GM10248 (cell line): ENCODE measurements at regions not wholly inside any gene's neighbourhood (a gene's known extent, or its start where the extent isn't known, plus 50 kb on each side); places are given as distances from the start of the nearest gene placed in this dataset.

Experiments used
- CTCF ChIA-PET: fragments of 300-600 bp; sonication (Branson Sonifier 250); formaldehyde crosslinking; extraction: SDS; loops from one replicate; lab custom pipeline; 2021; ENCODE audit warnings: antibody characterized with exemption; lab: Yijun Ruan, JAX
- POLR2A ChIA-PET: fragments of 350-650 bp; sonication (Branson Sonifier 250); formaldehyde crosslinking; extraction: SDS; loops from one replicate; lab custom pipeline; 2020; ENCODE audit warnings: antibody characterized with exemption; lab: Yijun Ruan, JAX
- DNase-seq: peaks from one replicate; pipeline ENCODE4 v3.0.0; 2012; ENCODE audit errors: extremely low spot score
- TF ChIP-seq, protein P1 (sequence below): IDR thresholded peaks from 2 replicates; pipeline ENCODE4 v1.5.1; 2012; ENCODE audit warnings: mild to moderate bottlenecking, low read depth; ENCODE audit errors: extremely low read depth, missing control alignments, control extremely low read depth

DNA sequence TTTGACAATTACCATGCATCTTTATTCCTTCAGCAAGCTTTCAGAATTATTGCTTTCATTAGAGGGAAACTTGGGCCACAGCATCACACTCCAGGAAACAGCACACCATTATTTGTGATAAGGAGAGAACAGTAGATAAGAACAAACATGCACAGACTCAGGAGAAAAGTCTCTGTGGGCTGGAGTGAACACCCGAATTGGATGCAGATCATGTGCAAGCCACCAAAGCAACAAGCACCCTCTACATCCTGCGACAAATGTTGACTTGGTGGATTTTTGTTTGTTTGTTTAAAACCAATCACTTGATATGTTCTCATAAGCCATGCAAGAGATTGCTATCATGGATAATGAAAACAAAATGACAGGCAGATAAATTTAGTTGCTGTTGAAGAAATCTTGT, 67.7 kb upstream of the ZFP64 start:
- POLR2A ChIA-PET = no interaction called here
- CTCF ChIA-PET = interaction anchor here (1.0 to 1.8 kb wide), 2 partner anchors 11 to 24 kb away, joined by 3 read pairs; no protein-coding TSS in a partner anchor
- DNase-seq = no peak
- TF ChIP-seq, protein P1, sequence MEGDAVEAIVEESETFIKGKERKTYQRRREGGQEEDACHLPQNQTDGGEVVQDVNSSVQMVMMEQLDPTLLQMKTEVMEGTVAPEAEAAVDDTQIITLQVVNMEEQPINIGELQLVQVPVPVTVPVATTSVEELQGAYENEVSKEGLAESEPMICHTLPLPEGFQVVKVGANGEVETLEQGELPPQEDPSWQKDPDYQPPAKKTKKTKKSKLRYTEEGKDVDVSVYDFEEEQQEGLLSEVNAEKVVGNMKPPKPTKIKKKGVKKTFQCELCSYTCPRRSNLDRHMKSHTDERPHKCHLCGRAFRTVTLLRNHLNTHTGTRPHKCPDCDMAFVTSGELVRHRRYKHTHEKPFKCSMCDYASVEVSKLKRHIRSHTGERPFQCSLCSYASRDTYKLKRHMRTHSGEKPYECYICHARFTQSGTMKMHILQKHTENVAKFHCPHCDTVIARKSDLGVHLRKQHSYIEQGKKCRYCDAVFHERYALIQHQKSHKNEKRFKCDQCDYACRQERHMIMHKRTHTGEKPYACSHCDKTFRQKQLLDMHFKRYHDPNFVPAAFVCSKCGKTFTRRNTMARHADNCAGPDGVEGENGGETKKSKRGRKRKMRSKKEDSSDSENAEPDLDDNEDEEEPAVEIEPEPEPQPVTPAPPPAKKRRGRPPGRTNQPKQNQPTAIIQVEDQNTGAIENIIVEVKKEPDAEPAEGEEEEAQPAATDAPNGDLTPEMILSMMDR = no peak

DNA sequence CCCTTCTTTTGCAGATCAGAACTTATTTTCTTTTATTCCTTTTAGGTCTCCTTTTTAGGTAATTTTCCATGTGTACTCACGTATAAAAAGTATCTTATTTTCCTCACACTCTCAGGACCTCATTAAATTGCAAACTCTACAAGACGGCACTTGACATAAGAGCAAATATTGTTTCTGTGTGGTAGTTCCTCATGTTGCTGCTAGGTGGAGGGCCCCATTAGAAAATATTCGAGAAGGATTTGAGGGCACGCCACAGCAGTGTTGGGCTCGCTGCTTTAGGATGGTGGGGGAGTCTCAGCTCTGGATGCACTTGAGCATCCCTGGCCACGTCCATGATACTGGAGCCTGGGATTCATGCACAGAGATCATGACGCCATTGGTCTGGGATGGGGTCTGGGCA, 64.9 kb upstream of the ZFP64 start:
- POLR2A ChIA-PET = no interaction called here

DNA sequence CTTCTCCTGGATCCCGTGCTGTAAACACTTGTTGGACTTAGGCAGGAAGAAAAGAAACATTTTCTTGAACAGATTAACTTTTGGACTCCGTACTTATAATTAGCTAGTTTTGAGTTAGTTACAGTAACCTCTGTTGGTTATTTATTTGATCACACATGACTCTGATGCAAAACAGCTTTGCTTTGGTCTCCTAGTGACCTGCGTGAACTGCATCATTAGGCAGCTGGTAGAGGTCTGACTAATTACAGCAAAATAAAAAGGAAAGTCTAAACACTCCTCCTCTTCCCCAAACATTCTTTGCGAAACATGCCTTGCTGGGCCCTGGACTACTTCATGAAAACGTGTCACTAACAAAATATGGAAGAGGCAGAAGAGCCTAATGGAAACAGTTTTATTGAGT, 61.1 kb upstream of the ZFP64 start:
- no peak for DNase-seq
- ChIA-PET POLR2A (no interaction called here), CTCF (interaction anchor here (0.9 to 1.2 kb wide), 2 partner anchors 10 to 169 kb away, joined by 3 read pairs; no protein-coding TSS in a partner anchor)
- TF ChIP-seq, protein P1 = no peak

More for the DNA sequence above, 64.9 kb upstream of the ZFP64 start:
- CTCF ChIA-PET = no interaction called here
- TF ChIP-seq, protein P1 = no peak
- DNase-seq = no peak

DNA sequence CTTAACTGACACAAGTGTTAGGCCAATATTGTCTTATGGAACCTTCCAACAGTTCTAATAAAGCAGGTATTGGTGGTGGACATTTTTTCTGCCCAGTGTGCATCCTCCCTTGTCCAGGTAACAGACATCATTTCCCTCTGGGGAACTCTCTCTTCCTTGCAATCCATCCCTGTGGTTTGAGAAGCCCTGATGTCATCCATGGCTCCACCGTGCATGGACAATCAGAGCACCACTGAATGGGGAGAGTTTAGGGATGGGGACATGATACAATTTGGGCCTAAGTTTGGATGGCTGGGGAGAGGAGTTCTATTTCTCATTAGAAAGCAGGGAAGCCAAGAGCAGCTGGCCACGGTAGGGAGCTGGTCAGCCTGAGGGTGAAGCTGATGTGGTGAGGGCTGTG, 60.2 kb upstream of the ZFP64 start:
- CTCF ChIA-PET = interaction anchor here (1.2 kb wide), 1 partner anchor 170 kb away, joined by 3 read pairs; no protein-coding TSS in a partner anchor

DNA sequence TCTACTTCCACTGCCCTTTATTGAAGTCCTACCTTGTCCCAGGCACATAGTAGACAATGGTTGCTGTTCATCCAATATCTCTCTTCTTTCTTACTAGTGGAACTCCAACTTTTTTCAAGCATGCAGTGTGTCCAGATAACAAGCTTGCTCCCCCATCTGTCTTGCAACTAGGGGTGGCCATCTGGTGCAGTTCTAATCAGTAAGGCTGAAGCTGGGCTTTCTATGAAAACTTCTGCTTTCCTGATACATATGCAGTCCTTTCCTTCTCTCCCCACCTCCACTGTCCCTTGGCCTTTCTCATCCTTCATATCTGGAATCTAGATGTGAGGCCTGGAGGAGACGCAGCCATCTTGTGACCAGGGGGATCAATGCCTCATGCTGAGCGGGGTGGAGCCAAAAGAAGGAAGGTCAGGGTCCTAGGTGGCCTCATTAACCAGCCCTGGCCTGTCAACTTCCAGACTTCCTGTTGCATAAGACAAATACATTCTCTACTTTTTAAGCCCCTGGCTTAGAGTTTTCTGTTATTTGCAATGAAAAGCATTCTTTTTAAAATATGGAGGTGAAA, 59.6 kb upstream of the ZFP64 start:
- TF ChIP-seq, protein P1 = no peak
- ChIA-PET POLR2A (no interaction called here), CTCF (interaction anchor here (0.8 kb wide), 1 partner anchor 12 kb away, joined by 3 read pairs; no protein-coding TSS in a partner anchor)
- DNase-seq = no peak

More for the DNA sequence above, 60.2 kb upstream of the ZFP64 start:
- TF ChIP-seq, protein P1 = no peak
- POLR2A ChIA-PET = no interaction called here
- no peak for DNase-seq

DNA sequence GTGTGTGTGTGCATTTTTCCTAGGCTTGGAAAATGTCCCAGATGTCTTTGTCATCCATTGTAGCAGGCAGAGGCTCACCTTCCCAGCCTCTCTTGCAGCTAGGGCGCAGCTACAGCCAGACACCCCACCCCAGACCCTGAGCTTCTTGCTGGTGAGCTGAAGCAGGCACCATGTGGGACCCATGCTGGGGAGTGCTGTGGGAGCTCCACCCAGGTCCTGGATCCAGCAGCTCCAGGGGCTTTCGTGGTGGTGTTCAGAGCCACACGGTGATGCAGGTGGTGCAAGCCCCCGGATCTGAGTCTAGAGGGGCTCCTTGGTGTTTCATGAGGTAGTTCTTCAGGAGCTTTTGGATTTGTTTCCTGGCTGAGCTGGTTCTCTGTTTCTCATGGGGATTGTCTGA, 56.0 kb upstream of the ZFP64 start:
- POLR2A ChIA-PET = no interaction called here

More for the DNA sequence above, 56.0 kb upstream of the ZFP64 start:
- CTCF ChIA-PET = interaction anchor here (1.1 kb wide), 1 partner anchor 119 kb away, joined by 3 read pairs; no protein-coding TSS in a partner anchor
- TF ChIP-seq, protein P1 = no peak
- DNase-seq = no peak
